Astrocyte (in vitro differentiated cells and primary cell): ENCODE measurements at regions not wholly inside any gene's neighbourhood (a gene's known extent, or its start where the extent isn't known, plus 50 kb on each side); places are given as distances from the start of the nearest gene placed in this dataset.

ENCODE experiments used
- DNase-seq: peaks from one replicate; pipeline ENCODE4 v3.0.0-alpha.2; 2010; ENCODE audit warnings: low read depth
- FAIRE-seq: peaks from 2 replicates; lab custom pipeline; 2011; peaks lifted over from hg19 to GRCh38; lab: Jason Lieb, UNC
- H2AFZ ChIP-seq: 2 replicates; pipeline ENCODE4 v1.6.0; 2012; ENCODE audit warnings: low read depth, low read length, inconsistent platforms
- H3K27ac ChIP-seq: 2 replicates; pipeline ENCODE4 v1.5.1; 2011; ENCODE audit warnings: low read depth, low read length, inconsistent platforms
- H3K27me3 ChIP-seq: 2 replicates; pipeline ENCODE4 v1.6.0; 2011; ENCODE audit warnings: low read length, inconsistent platforms; ENCODE audit not compliant: insufficient read depth
- H3K36me3 ChIP-seq: 2 replicates; pipeline ENCODE4 v1.5.1; 2011; ENCODE audit warnings: low read length, inconsistent platforms; ENCODE audit not compliant: insufficient read depth
- H3K4me1 ChIP-seq: 2 replicates; pipeline ENCODE4 v1.5.1; 2011; ENCODE audit warnings: low read length, inconsistent platforms; ENCODE audit not compliant: insufficient read depth
- H3K4me2 ChIP-seq: 2 replicates; pipeline ENCODE4 v1.6.0; 2012; ENCODE audit warnings: low read length, inconsistent platforms
- H3K4me3 ChIP-seq: 2 replicates; pipeline ENCODE4 v1.5.1; 2011; ENCODE audit warnings: low read depth, mild to moderate bottlenecking, low read length, inconsistent platforms; ENCODE audit not compliant: insufficient read depth
- H3K79me2 ChIP-seq: 2 replicates; pipeline ENCODE4 v1.6.0; 2012; ENCODE audit warnings: mild to moderate bottlenecking, low read length, inconsistent platforms; ENCODE audit not compliant: insufficient read depth
- H3K9ac ChIP-seq: 2 replicates; pipeline ENCODE4 v1.6.0; 2012; ENCODE audit warnings: mild to moderate bottlenecking, low read length, inconsistent platforms
- H3K9me3 ChIP-seq: 2 replicates; pipeline ENCODE4 v1.5.1; 2012; ENCODE audit warnings: low read depth, mild to moderate bottlenecking, low read length, inconsistent platforms; ENCODE audit not compliant: insufficient read depth
- H4K20me1 ChIP-seq: 2 replicates; pipeline ENCODE4 v1.6.0; 2012; ENCODE audit warnings: low read length, inconsistent platforms; ENCODE audit not compliant: insufficient read depth
- H3K27ac Mint-ChIP-seq: one replicate; pipeline ENCODE4 v1.8.0; 2021; ENCODE audit warnings: mild to moderate bottlenecking, mixed read lengths; ENCODE audit not compliant: unreplicated experiment
- H3K27me3 Mint-ChIP-seq: one replicate; pipeline ENCODE4 v1.8.0; 2021; ENCODE audit warnings: low read depth, mixed read lengths; ENCODE audit not compliant: unreplicated experiment
- H3K36me3 Mint-ChIP-seq: one replicate; pipeline ENCODE4 v1.8.0; 2021; ENCODE audit warnings: low read depth, mixed read lengths; ENCODE audit not compliant: unreplicated experiment
- H3K4me1 Mint-ChIP-seq: one replicate; pipeline ENCODE4 v1.8.0; 2021; ENCODE audit warnings: low read depth, mixed read lengths; ENCODE audit not compliant: unreplicated experiment
- H3K4me3 Mint-ChIP-seq: one replicate; pipeline ENCODE4 v1.8.0; 2021; ENCODE audit warnings: mild to moderate bottlenecking, moderate library complexity, mixed read lengths; ENCODE audit not compliant: unreplicated experiment
- H3K9me3 Mint-ChIP-seq: one replicate; pipeline ENCODE4 v1.8.0; 2021; ENCODE audit warnings: mild to moderate bottlenecking, mixed read lengths; ENCODE audit not compliant: unreplicated experiment
- CTCF ChIP-seq: IDR thresholded peaks from 2 replicates; pipeline ENCODE4 v1.5.1; 2011; ENCODE audit warnings: low read depth, mild to moderate bottlenecking, inconsistent platforms, low read length, moderate library complexity; ENCODE audit not compliant: insufficient read depth
- EZH2 ChIP-seq: IDR thresholded peaks from 2 replicates; pipeline ENCODE4 v1.6.1; 2012; ENCODE audit warnings: mild to moderate bottlenecking, low read length, inconsistent platforms; ENCODE audit not compliant: insufficient read depth

- Histone ChIP-seq H3K9ac (no peak overlapping the region), H3K27me3 (no peaks in the 10 kb centered on the region), H3K4me1 (no peaks in the 10 kb centered on the region), H4K20me1 (no peaks in the 10 kb centered on the region), H3K79me2 (no peaks in the 10 kb centered on the region), H3K9me3 (no peaks in the 10 kb centered on the region), H2AFZ (no peak overlapping the region), H3K36me3 (no peaks in the 10 kb centered on the region), H3K4me3 (no peak overlapping the region), H3K27ac (no peak overlapping the region), H3K4me2 (no peak overlapping the region)
- Mint-ChIP-seq H3K36me3 (no peaks in the 10 kb centered on the region), H3K4me1 (peaks cover 4% of the 10 kb centered on the region), H3K27me3 (peaks cover 2% of the 10 kb centered on the region), H3K27ac (no peak overlapping the region), H3K9me3 (peaks cover 7% of the 10 kb centered on the region), H3K4me3 (no peak overlapping the region)
- no peak for FAIRE-seq
- no peak for TF ChIP-seq EZH2
- no peak for TF ChIP-seq CTCF
- DNase-seq: no peak
Measured at GRCh38 chr12:5308216-5308615, 123.7 kb upstream of the NTF3 start.

GRCh38 chr12:5308996-5309395 lies 122.9 kb upstream of the NTF3 start:
- Histone ChIP-seq H3K9me3 (no peaks in the 10 kb centered on the region), H3K4me3 (no peak overlapping the region), H3K27ac (no peak overlapping the region), H4K20me1 (no peaks in the 10 kb centered on the region), H3K27me3 (no peaks in the 10 kb centered on the region), H3K4me2 (no peak overlapping the region), H3K9ac (no peak overlapping the region), H3K4me1 (no peaks in the 10 kb centered on the region), H3K36me3 (no peaks in the 10 kb centered on the region), H3K79me2 (no peaks in the 10 kb centered on the region), H2AFZ (no peak overlapping the region)
- TF ChIP-seq EZH2 (no peak), CTCF (no peak)
- FAIRE-seq: no peak
- Mint-ChIP-seq H3K4me3 (no peak overlapping the region), H3K27ac (no peak overlapping the region), H3K27me3 (peaks cover 2% of the 10 kb centered on the region), H3K9me3 (peaks cover 11% of the 10 kb centered on the region), H3K4me1 (peaks cover 4% of the 10 kb centered on the region), H3K36me3 (no peaks in the 10 kb centered on the region)
- no peak for DNase-seq

DNA sequence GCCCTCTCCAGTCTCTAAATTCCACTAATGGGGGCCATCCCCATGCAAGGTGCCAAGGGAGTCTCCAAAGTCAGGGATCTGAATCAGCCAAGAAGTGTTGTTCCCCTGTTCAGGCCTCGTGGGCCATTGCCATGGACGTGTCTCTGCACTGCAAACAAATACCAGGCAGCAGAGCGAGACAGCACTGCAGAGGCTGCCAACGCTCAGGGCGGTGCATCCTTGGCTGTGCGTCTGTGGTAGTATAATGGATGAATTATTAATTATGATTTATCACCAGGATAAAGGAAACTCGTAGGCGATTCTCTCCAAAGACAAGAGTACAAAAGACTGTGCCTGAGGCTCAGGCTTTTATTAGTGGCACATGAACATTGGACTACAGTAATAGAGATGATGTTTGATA lies 122.3 kb upstream of the NTF3 start:
- H4K20me1 ChIP-seq: no peaks in the 10 kb centered on the region
- H3K4me3 Mint-ChIP-seq: no peak overlapping the region
- no peak for FAIRE-seq
- H3K27me3 Mint-ChIP-seq: peaks cover 2% of the 10 kb centered on the region
- DNase-seq: no peak
- no peaks in the 10 kb centered on the region for H3K9me3 ChIP-seq
- no peak for TF ChIP-seq EZH2
- H3K27ac ChIP-seq: no peak overlapping the region
- H3K27ac Mint-ChIP-seq: no peak overlapping the region
- no peak overlapping the region for H3K4me2 ChIP-seq
- no peaks in the 10 kb centered on the region for H3K36me3 ChIP-seq
- H3K9me3 Mint-ChIP-seq: peaks cover 11% of the 10 kb centered on the region
- H2AFZ ChIP-seq: no peak overlapping the region
- H3K4me1 ChIP-seq: no peaks in the 10 kb centered on the region
- no peaks in the 10 kb centered on the region for H3K79me2 ChIP-seq
- H3K36me3 Mint-ChIP-seq: no peaks in the 10 kb centered on the region
- no peaks in the 10 kb centered on the region for H3K27me3 ChIP-seq
- peaks cover 4% of the 10 kb centered on the region for H3K4me1 Mint-ChIP-seq
- H3K9ac ChIP-seq: no peak overlapping the region
- no peak overlapping the region for H3K4me3 ChIP-seq
